Endothelial cell of umbilical vein (primary cell): ENCODE measurements at regions not wholly inside any gene's neighbourhood (a gene's known extent, or its start where the extent isn't known, plus 50 kb on each side); places are given as distances from the start of the nearest gene placed in this dataset.

Source experiments
- BruUV-seq: library from RNA; stranded (reverse); fragments of 400-500 nt; replicated peaks from 2 replicates; lab custom pipeline; 2021; lab: Mats Ljungman, UMichigan
- CTCF ChIA-PET: fragments of 300-600, 350-600 bp; sonication (Branson Sonifier 250); formaldehyde crosslinking; loops from one replicate; lab custom pipeline; 2021; ENCODE audit warnings: antibody characterized with exemption, inconsistent platforms; lab: Charles Lee
- POLR2A ChIA-PET: fragments of 300-600, 350-600 bp; sonication (Branson Sonifier 250); formaldehyde crosslinking; loops from one replicate; lab custom pipeline; 2021; ENCODE audit warnings: antibody characterized with exemption, inconsistent platforms; lab: Charles Lee
- DNase-seq: peaks from one replicate; pipeline ENCODE4 v3.0.0-alpha.2; 2011; ENCODE audit warnings: low read depth, low spot score
- FAIRE-seq: peaks from 2 replicates; lab custom pipeline; 2011; peaks lifted over from hg19 to GRCh38; lab: Jason Lieb, UNC
- H2AFZ ChIP-seq: 2 replicates; pipeline ENCODE4 v1.6.0; 2012; ENCODE audit warnings: low read depth, low read length, control low read depth, inconsistent platforms
- H3K27ac ChIP-seq: 2 replicates; pipeline ENCODE4 v1.5.1; 2011; ENCODE audit warnings: low read depth, mild to moderate bottlenecking, control low read depth, low read length, moderate library complexity; ENCODE audit not compliant: insufficient read depth
- H3K27me3 ChIP-seq, 2 experiments: 2 replicates each; pipeline versions ENCODE4 v1.6.0 to v1.6.1; 2011; ENCODE audit warnings: low read length in 2 of 2, mixed read lengths in 1 of 2; ENCODE audit not compliant: control insufficient read depth in 2 of 2, insufficient read depth in 2 of 2
- H3K36me3 ChIP-seq, 2 experiments: 2 replicates in 1 of 2; 3 replicates in 1 of 2; pipeline ENCODE4 v1.5.1; 2011; ENCODE audit warnings: low read length in 2 of 2, mild to moderate bottlenecking in 1 of 2, moderate library complexity in 1 of 2; ENCODE audit not compliant: control insufficient read depth in 2 of 2, insufficient read depth in 2 of 2; ENCODE audit errors: extremely low read depth in 1 of 2
- H3K4me1 ChIP-seq: 3 replicates; pipeline ENCODE4 v1.5.1; 2011; ENCODE audit warnings: mild to moderate bottlenecking, low read length; ENCODE audit not compliant: control insufficient read depth, insufficient read depth; ENCODE audit errors: extremely low read depth
- H3K4me2 ChIP-seq: 2 replicates; pipeline ENCODE4 v1.6.1; 2011; ENCODE audit warnings: low read length, control low read depth, mixed read lengths; ENCODE audit not compliant: insufficient read depth
- H3K4me3 ChIP-seq, 3 experiments: fragments of 200-600 bp in 1 of 3; sonication (generic), shearing (Covaris generic) in 1 of 3; replicated peaks in 1 of 3; 2 replicates each; pipeline ENCODE4 v1.5.1; 2011 to 2016; ENCODE audit warnings: control low read depth in 3 of 3, low read length in 3 of 3, mild to moderate bottlenecking in 2 of 3, inconsistent platforms in 1 of 3, low read depth in 1 of 3, moderate library complexity in 1 of 3; ENCODE audit not compliant: insufficient read depth in 1 of 3
- H3K79me2 ChIP-seq: 2 replicates; pipeline ENCODE4 v1.6.0; 2012; ENCODE audit warnings: low read length, inconsistent platforms; ENCODE audit not compliant: control insufficient read depth, insufficient read depth
- H3K9ac ChIP-seq: replicated peaks from 2 replicates; pipeline ENCODE3; 2011; ENCODE audit warnings: low read length, control low read depth; ENCODE audit not compliant: insufficient read depth; ENCODE audit errors: extremely low read depth
- H3K9me1 ChIP-seq: replicated peaks from 3 replicates; pipeline ENCODE4 v1.6.0; 2011; ENCODE audit warnings: mild to moderate bottlenecking, low read length; ENCODE audit not compliant: control insufficient read depth, insufficient read depth; ENCODE audit errors: extremely low read depth
- H3K9me3 ChIP-seq: replicated peaks from 2 replicates; pipeline ENCODE4 v1.5.1; 2012; ENCODE audit warnings: low read length, inconsistent platforms; ENCODE audit not compliant: control insufficient read depth, insufficient read depth
- H4K20me1 ChIP-seq: replicated peaks from 2 replicates; pipeline ENCODE3; 2011; ENCODE audit warnings: mild to moderate bottlenecking, low read length; ENCODE audit not compliant: control insufficient read depth, insufficient read depth; ENCODE audit errors: extremely low read depth
- EZH2 ChIP-seq: IDR thresholded peaks from 2 replicates; pipeline ENCODE4 v1.6.1; 2012; ENCODE audit warnings: borderline replicate concordance, low read depth, mild to moderate bottlenecking, moderate library complexity, low read length, inconsistent platforms; ENCODE audit not compliant: severe bottlenecking
- FOS ChIP-seq: IDR thresholded peaks from 2 replicates; pipeline ENCODE4 v1.6.1; 2011; ENCODE audit warnings: mild to moderate bottlenecking, low read length, moderate library complexity, borderline replicate concordance; ENCODE audit not compliant: insufficient read depth
- GATA2 ChIP-seq: IDR thresholded peaks from 2 replicates; pipeline ENCODE4 v1.7.0; 2011; ENCODE audit warnings: low read depth, mild to moderate bottlenecking, moderate library complexity, mixed read lengths, low read length; ENCODE audit not compliant: insufficient read length, insufficient read depth
- JUN ChIP-seq: IDR thresholded peaks from 2 replicates; pipeline ENCODE4 v1.6.1; 2011; ENCODE audit warnings: borderline replicate concordance, low read depth; ENCODE audit not compliant: insufficient read length, insufficient read depth
- MYC ChIP-seq: IDR thresholded peaks from one replicate; pipeline ENCODE4 v1.6.1; 2011; ENCODE audit warnings: mild to moderate bottlenecking, low read depth, low read length
- POLR2A ChIP-seq: IDR thresholded peaks from 2 replicates; pipeline ENCODE4 v1.6.1; 2012; ENCODE audit warnings: low read depth, mild to moderate bottlenecking, control low read depth, low read length
- POLR2AphosphoS5 ChIP-seq: IDR thresholded peaks from 2 replicates; pipeline ENCODE4 v1.6.1; 2012; ENCODE audit warnings: low read depth, mild to moderate bottlenecking, control low read depth, low read length, moderate library complexity; ENCODE audit not compliant: insufficient read depth
- dilution Hi-C: fragments of 300-500 bp; cut with MboI; formaldehyde crosslinking; loops from one replicate; pipeline ENCODE4 v1.15.0; 2019; ENCODE audit warnings: low sequenced_read_pairs; ENCODE audit not compliant: extremely low pct_ligation_motif_present
- intact Hi-C: fragments of 100-400 bp; cut with micrococcal nuclease; formaldehyde crosslinking; loops from one replicate; pipeline ENCODE4 v1.10.0; 2022
- TF ChIP-seq, protein P1 (sequence below), 2 donors: IDR thresholded peaks; 1 replicate in 1 of 2; 2 replicates in 1 of 2; pipeline ENCODE4 v1.5.1; 2011; ENCODE audit warnings: low read length in 2 of 2, mild to moderate bottlenecking in 2 of 2, moderate library complexity in 2 of 2, control low read depth in 1 of 2, inconsistent platforms in 1 of 2, low read depth in 1 of 2; ENCODE audit not compliant: insufficient read depth in 1 of 2; ENCODE audit errors: extremely low read depth in 1 of 2
- TF ChIP-seq, protein P2 (sequence below): IDR thresholded peaks from 2 replicates; pipeline ENCODE4 v1.6.1; 2011; ENCODE audit not compliant: insufficient read depth, insufficient read length

DNA sequence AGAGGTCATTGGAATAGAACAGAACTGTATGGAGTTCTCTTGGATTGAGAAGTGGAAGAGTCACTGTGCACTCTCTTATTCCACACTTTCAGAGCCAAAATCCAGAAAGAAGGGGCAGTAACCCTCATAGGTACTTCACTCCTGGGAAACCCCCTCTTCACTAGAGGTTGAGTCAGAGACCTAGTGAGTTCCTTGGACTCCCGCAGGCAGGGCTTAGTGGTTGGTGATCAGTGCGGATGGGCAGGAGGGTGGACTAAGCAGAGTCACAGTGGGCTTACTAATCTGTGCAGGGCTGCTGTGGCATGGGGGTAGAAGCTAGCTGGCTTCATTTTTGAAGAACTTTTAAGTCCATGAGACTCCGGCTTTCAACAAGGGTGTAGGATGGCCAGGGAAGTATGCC, 95.0 kb upstream of the MLN start:
- Histone ChIP-seq H3K27me3 (peaks cover 11 to 13% of the 10 kb centered on the region in 2 experiments), H3K4me2 (no peak overlapping the region), H3K79me2 (no peaks in the 10 kb centered on the region), H3K36me3 (no peaks in the 10 kb centered on the region), H3K4me3 (no peak overlapping the region), H3K9me1 (no peaks in the 10 kb centered on the region), H3K27ac (no peak overlapping the region), H4K20me1 (no peaks in the 10 kb centered on the region), H3K9me3 (no peaks in the 10 kb centered on the region), H3K9ac (no peak overlapping the region), H3K4me1 (no peaks in the 10 kb centered on the region), H2AFZ (no peak overlapping the region)
- POLR2A ChIA-PET, result no interaction called here
- dilution Hi-C loops, result no loop called here
- CTCF ChIA-PET, result no interaction called here
- BruUV-seq, result no TSS peak
- no peak for TF ChIP-seq GATA2
- no peak for TF ChIP-seq FOS
- no peak for TF ChIP-seq POLR2A
- no peak for TF ChIP-seq JUN
- TF ChIP-seq MYC, result no peak
- TF ChIP-seq, protein P1, sequence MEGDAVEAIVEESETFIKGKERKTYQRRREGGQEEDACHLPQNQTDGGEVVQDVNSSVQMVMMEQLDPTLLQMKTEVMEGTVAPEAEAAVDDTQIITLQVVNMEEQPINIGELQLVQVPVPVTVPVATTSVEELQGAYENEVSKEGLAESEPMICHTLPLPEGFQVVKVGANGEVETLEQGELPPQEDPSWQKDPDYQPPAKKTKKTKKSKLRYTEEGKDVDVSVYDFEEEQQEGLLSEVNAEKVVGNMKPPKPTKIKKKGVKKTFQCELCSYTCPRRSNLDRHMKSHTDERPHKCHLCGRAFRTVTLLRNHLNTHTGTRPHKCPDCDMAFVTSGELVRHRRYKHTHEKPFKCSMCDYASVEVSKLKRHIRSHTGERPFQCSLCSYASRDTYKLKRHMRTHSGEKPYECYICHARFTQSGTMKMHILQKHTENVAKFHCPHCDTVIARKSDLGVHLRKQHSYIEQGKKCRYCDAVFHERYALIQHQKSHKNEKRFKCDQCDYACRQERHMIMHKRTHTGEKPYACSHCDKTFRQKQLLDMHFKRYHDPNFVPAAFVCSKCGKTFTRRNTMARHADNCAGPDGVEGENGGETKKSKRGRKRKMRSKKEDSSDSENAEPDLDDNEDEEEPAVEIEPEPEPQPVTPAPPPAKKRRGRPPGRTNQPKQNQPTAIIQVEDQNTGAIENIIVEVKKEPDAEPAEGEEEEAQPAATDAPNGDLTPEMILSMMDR (IDR thresholded peaks at IDR 0.05; ENCODE audit: extremely low read depth in 1 of 2, insufficient read depth in 1 of 2, low read depth in 1 of 2, low read length in 2 of 2), result no peak
- no peak for TF ChIP-seq POLR2AphosphoS5
- TF ChIP-seq, protein P2, sequence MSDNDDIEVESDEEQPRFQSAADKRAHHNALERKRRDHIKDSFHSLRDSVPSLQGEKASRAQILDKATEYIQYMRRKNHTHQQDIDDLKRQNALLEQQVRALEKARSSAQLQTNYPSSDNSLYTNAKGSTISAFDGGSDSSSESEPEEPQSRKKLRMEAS, result no peak
- no peak for TF ChIP-seq EZH2
- no peak for DNase-seq
- FAIRE-seq, result no peak
- intact Hi-C loops, result no loop called here
